ENCODE measurements at regions not wholly inside any gene's neighbourhood (a gene's known extent, or its start where the extent isn't known, plus 50 kb on each side); places are given as distances from the start of the nearest gene placed in this dataset.

DNA sequence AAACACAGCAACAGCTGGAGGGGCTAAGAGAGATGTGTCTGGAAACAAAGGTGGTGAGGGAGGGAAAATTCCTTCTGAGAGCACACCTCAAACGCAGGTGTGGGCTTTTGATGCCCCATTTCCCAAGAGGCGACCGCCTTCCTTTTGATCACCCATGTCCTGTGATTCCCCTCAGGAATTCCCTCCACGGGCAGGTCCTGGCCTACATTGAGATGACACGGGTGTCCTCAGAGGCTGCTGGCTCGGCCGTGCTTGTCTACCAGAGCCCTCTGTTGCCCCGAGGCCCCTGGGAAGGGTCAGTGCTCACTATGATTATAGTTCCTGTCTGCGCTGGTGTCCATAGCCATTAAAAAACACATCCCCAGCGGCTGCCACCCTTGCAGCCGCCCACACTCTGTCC is 242.6 kb downstream of the TFAP2C start:
- TF ChIP-seq, protein P1, sequence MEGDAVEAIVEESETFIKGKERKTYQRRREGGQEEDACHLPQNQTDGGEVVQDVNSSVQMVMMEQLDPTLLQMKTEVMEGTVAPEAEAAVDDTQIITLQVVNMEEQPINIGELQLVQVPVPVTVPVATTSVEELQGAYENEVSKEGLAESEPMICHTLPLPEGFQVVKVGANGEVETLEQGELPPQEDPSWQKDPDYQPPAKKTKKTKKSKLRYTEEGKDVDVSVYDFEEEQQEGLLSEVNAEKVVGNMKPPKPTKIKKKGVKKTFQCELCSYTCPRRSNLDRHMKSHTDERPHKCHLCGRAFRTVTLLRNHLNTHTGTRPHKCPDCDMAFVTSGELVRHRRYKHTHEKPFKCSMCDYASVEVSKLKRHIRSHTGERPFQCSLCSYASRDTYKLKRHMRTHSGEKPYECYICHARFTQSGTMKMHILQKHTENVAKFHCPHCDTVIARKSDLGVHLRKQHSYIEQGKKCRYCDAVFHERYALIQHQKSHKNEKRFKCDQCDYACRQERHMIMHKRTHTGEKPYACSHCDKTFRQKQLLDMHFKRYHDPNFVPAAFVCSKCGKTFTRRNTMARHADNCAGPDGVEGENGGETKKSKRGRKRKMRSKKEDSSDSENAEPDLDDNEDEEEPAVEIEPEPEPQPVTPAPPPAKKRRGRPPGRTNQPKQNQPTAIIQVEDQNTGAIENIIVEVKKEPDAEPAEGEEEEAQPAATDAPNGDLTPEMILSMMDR (IDR thresholded peaks at IDR 0.05; ENCODE audit: low read depth, low read length), result no peak
- TF ChIP-seq EZH2phosphoT487 (IDR thresholded peaks at IDR 0.05; ENCODE audit: low read depth), result no peak
